WTC11 (cell line): ENCODE measurements at regions not wholly inside any gene's neighbourhood (a gene's known extent, or its start where the extent isn't known, plus 50 kb on each side); places are given as distances from the start of the nearest gene placed in this dataset.

Experiments
- ATAC-seq: fragments of 200-7000 bp; cut with Tn5 transposase; 2 replicates; pipeline ENCODE4 v1.10.0; 2021; ENCODE audit warnings: mild to moderate bottlenecking, moderate library complexity
- CTCF ChIA-PET: fragments of 300-600 bp; sonication (Branson Sonifier 250); formaldehyde crosslinking; loops from one replicate; lab custom pipeline; 2021; ENCODE audit warnings: antibody characterized with exemption; lab: Charles Lee
- POLR2A ChIA-PET: fragments of 350-600 bp; sonication (Branson Sonifier 250); formaldehyde crosslinking; loops from one replicate; lab custom pipeline; 2021; ENCODE audit warnings: antibody characterized with exemption; lab: Charles Lee
- DNase-seq: peaks from one replicate; pipeline ENCODE4 v3.0.0; 2021; ENCODE audit warnings: low spot score
- H3K27ac Mint-ChIP-seq: 2 replicates; pipeline ENCODE4 v1.8.0; 2021; ENCODE audit warnings: mixed read lengths
- H3K27me3 Mint-ChIP-seq: 2 replicates; pipeline ENCODE4 v1.8.0; 2021; ENCODE audit warnings: low read depth, mild to moderate bottlenecking, moderate library complexity, mixed read lengths
- H3K36me3 Mint-ChIP-seq: 2 replicates; pipeline ENCODE4 v1.8.0; 2021; ENCODE audit warnings: mixed read lengths
- H3K4me1 Mint-ChIP-seq: 2 replicates; pipeline ENCODE4 v1.8.0; 2022; ENCODE audit warnings: mixed read lengths
- H3K4me3 Mint-ChIP-seq: 2 replicates; pipeline ENCODE4 v1.8.0; 2021; ENCODE audit warnings: mild to moderate bottlenecking, moderate library complexity, mixed read lengths
- H3K9me3 Mint-ChIP-seq: 2 replicates; pipeline ENCODE4 v1.8.0; 2021; ENCODE audit warnings: mixed read lengths
- ATF1 ChIP-seq: sonication (generic); formaldehyde crosslinking; IDR thresholded peaks from 2 replicates; pipeline ENCODE4 v1.8.1; 2023; ENCODE audit warnings: mild to moderate bottlenecking, moderate library complexity, missing genetic modification reagents
- ATF2 ChIP-seq: sonication (generic); formaldehyde crosslinking; IDR thresholded peaks from 2 replicates; pipeline ENCODE4 v1.8.1; 2022; ENCODE audit warnings: low read depth, missing genetic modification reagents, borderline replicate concordance
- CBFB ChIP-seq: sonication (generic); formaldehyde crosslinking; IDR thresholded peaks from 2 replicates; pipeline ENCODE4 v1.8.1; 2022; ENCODE audit warnings: mild to moderate bottlenecking, low read depth, missing genetic modification reagents
- ELF4 ChIP-seq: sonication (generic); formaldehyde crosslinking; IDR thresholded peaks from 2 replicates; pipeline ENCODE4 v1.8.1; 2022; ENCODE audit warnings: low read depth, mild to moderate bottlenecking, moderate library complexity, missing genetic modification reagents
- FOXK1 ChIP-seq: sonication (generic); formaldehyde crosslinking; IDR thresholded peaks from 2 replicates; pipeline ENCODE4 v1.8.0; 2022; ENCODE audit warnings: mild to moderate bottlenecking, moderate library complexity, missing genetic modification reagents
- FOXP1 ChIP-seq: sonication (generic); formaldehyde crosslinking; IDR thresholded peaks from 2 replicates; pipeline ENCODE4 v1.8.0; 2022; ENCODE audit warnings: missing genetic modification reagents, mild to moderate bottlenecking, moderate library complexity, borderline replicate concordance
- IRF1 ChIP-seq: sonication (generic); formaldehyde crosslinking; IDR thresholded peaks from 2 replicates; pipeline ENCODE4 v1.8.0; 2023; ENCODE audit warnings: missing genetic modification reagents
- KAT7 ChIP-seq: sonication (generic); formaldehyde crosslinking; IDR thresholded peaks from 2 replicates; pipeline ENCODE4 v1.8.1; 2023; ENCODE audit warnings: missing genetic modification reagents, mild to moderate bottlenecking, borderline replicate concordance
- MYBL2 ChIP-seq: sonication (generic); formaldehyde crosslinking; IDR thresholded peaks from 2 replicates; pipeline ENCODE4 v1.8.1; 2023; ENCODE audit warnings: mild to moderate bottlenecking, moderate library complexity, missing genetic modification reagents
- NFATC4 ChIP-seq: fragments of 250-450 bp; sonication (Bioruptor Pico); IDR thresholded peaks from 2 replicates; pipeline ENCODE4 v1.9.0; 2021; ENCODE audit warnings: mild to moderate bottlenecking
- NR3C1 ChIP-seq: sonication (generic); formaldehyde crosslinking; conservative IDR thresholded peaks from 2 replicates; pipeline ENCODE4 v1.8.1; 2023; ENCODE audit warnings: low read depth, mild to moderate bottlenecking, missing genetic modification reagents
- RELA ChIP-seq: sonication (generic); formaldehyde crosslinking; IDR thresholded peaks from 2 replicates; pipeline ENCODE4 v1.8.1; 2022; ENCODE audit warnings: missing genetic modification reagents, mild to moderate bottlenecking, borderline replicate concordance
- TCF7 ChIP-seq: sonication (generic); formaldehyde crosslinking; IDR thresholded peaks from 2 replicates; pipeline ENCODE4 v1.8.0; 2022; ENCODE audit warnings: mild to moderate bottlenecking, low read depth, missing genetic modification reagents, moderate library complexity
- TEAD4 ChIP-seq: sonication (generic); formaldehyde crosslinking; IDR thresholded peaks from 2 replicates; pipeline ENCODE4 v1.8.0; 2022; ENCODE audit warnings: mild to moderate bottlenecking, missing genetic modification reagents
- TP53 ChIP-seq: sonication (generic); formaldehyde crosslinking; IDR thresholded peaks from 2 replicates; pipeline ENCODE4 v1.8.1; 2023; ENCODE audit warnings: mild to moderate bottlenecking, missing genetic modification reagents
- ZNF416 ChIP-seq: fragments of 250-450 bp; sonication (Bioruptor Pico); IDR thresholded peaks from 2 replicates; pipeline ENCODE4 v1.9.0; 2021; ENCODE audit warnings: mild to moderate bottlenecking, inconsistent platforms
- ZNF423 ChIP-seq: fragments of 250-450 bp; sonication (Bioruptor Pico); IDR thresholded peaks from 2 replicates; pipeline ENCODE4 v2.1.2; 2022; ENCODE audit warnings: mild to moderate bottlenecking, moderate library complexity
- ZNF425 ChIP-seq: fragments of 250-450 bp; sonication (Bioruptor Pico); conservative IDR thresholded peaks from 2 replicates; pipeline ENCODE4 v1.9.0; 2021; ENCODE audit warnings: mild to moderate bottlenecking
- ZNF512 ChIP-seq: sonication (generic); formaldehyde crosslinking; IDR thresholded peaks from 2 replicates; pipeline ENCODE4 v1.8.1; 2022; ENCODE audit warnings: missing genetic modification reagents, borderline replicate concordance
- TF ChIP-seq, protein P1 (sequence below): sonication (generic); formaldehyde crosslinking; IDR thresholded peaks from 2 replicates; pipeline ENCODE4 v1.8.1; 2022; ENCODE audit warnings: mild to moderate bottlenecking, missing genetic modification reagents, moderate library complexity, borderline replicate concordance
- TF ChIP-seq, protein P2 (sequence below): sonication (generic); formaldehyde crosslinking; IDR thresholded peaks from 2 replicates; pipeline ENCODE4 v1.8.0; 2022; ENCODE audit warnings: mild to moderate bottlenecking, missing genetic modification reagents
- TF ChIP-seq, protein P3 (sequence below): sonication (generic); formaldehyde crosslinking; IDR thresholded peaks from 2 replicates; pipeline ENCODE4 v1.8.0; 2022; ENCODE audit warnings: missing genetic modification reagents
- TF ChIP-seq, protein P4 (sequence below): fragments of 200-600 bp; IDR thresholded peaks from 2 replicates; pipeline ENCODE4 v1.8.0; 2022; ENCODE audit warnings: antibody characterized with exemption

GRCh38 chr14:40317690-40318089 is 885.5 kb upstream of the FBXO33 start:
- ATAC-seq (no peak), DNase-seq (no peak)
- H3K4me1 Mint-ChIP-seq: peaks cover 15% of the 10 kb centered on the region
- H3K9me3 Mint-ChIP-seq: peaks cover 26% of the 10 kb centered on the region
- no peaks in the 10 kb centered on the region for H3K27me3 Mint-ChIP-seq
- H3K36me3 Mint-ChIP-seq: peaks cover 20% of the 10 kb centered on the region
- no peak overlapping the region for H3K27ac Mint-ChIP-seq
- TF ChIP-seq NFATC4 (CRISPR knock-in tag): no peak
- no peak for TF ChIP-seq KAT7 (CRISPR knock-in tag)
- TF ChIP-seq NR3C1 (CRISPR knock-in tag): no peak
- TF ChIP-seq TP53: no peak
- no peak for TF ChIP-seq TEAD4 (CRISPR knock-in tag)
- no peak for TF ChIP-seq ATF2 (CRISPR knock-in tag)
- no peak for TF ChIP-seq CBFB (CRISPR knock-in tag)
- no peak for TF ChIP-seq ZNF423 (CRISPR knock-in tag)
- no peak for TF ChIP-seq ATF1
- TF ChIP-seq, protein P1, sequence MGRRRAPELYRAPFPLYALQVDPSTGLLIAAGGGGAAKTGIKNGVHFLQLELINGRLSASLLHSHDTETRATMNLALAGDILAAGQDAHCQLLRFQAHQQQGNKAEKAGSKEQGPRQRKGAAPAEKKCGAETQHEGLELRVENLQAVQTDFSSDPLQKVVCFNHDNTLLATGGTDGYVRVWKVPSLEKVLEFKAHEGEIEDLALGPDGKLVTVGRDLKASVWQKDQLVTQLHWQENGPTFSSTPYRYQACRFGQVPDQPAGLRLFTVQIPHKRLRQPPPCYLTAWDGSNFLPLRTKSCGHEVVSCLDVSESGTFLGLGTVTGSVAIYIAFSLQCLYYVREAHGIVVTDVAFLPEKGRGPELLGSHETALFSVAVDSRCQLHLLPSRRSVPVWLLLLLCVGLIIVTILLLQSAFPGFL (CRISPR knock-in tag): no peak
- TF ChIP-seq ZNF512: no peak
- TF ChIP-seq FOXK1 (CRISPR knock-in tag): no peak
- ChIA-PET POLR2A (no interaction called here), CTCF (no interaction called here)
- H3K4me3 Mint-ChIP-seq: no peak overlapping the region

DNA sequence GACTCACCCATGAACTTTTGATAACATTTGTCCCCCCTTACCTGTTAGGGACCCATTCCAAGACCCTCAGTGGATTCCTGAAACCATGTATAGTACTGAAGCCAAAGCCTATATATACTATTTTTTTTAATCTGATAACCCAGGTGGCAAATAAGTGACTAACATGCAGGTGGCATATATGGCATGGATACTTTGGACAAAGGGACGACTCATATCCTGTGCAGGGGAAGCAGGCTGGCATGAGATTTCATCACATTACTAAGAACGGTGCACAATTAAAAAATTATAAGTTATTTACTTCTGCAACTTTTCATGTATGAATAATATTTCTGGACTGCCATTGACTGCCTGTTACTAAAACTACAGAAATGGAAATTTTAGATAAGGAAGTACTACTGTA is 880.1 kb upstream of the FBXO33 start:
- Mint-ChIP-seq H3K9me3 (peaks cover 7% of the 10 kb centered on the region), H3K27me3 (no peaks in the 10 kb centered on the region), H3K27ac (no peak overlapping the region), H3K4me1 (peaks cover 13% of the 10 kb centered on the region), H3K36me3 (peaks cover 5% of the 10 kb centered on the region), H3K4me3 (no peak overlapping the region)
- ATAC-seq (no peak), DNase-seq (no peak)
- ChIA-PET POLR2A (no interaction called here), CTCF (no interaction called here)
- TF ChIP-seq ZNF416 (CRISPR knock-in tag) (no peak), RELA (CRISPR knock-in tag) (no peak), TCF7 (CRISPR knock-in tag) (no peak), IRF1 (CRISPR knock-in tag) (no peak), MYBL2 (CRISPR knock-in tag) (no peak), ELF4 (CRISPR knock-in tag) (no peak), FOXP1 (CRISPR knock-in tag) (no peak), ZNF425 (CRISPR knock-in tag) (no peak)
- TF ChIP-seq, protein P2, sequence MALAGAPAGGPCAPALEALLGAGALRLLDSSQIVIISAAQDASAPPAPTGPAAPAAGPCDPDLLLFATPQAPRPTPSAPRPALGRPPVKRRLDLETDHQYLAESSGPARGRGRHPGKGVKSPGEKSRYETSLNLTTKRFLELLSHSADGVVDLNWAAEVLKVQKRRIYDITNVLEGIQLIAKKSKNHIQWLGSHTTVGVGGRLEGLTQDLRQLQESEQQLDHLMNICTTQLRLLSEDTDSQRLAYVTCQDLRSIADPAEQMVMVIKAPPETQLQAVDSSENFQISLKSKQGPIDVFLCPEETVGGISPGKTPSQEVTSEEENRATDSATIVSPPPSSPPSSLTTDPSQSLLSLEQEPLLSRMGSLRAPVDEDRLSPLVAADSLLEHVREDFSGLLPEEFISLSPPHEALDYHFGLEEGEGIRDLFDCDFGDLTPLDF: no peak
- TF ChIP-seq, protein P3, sequence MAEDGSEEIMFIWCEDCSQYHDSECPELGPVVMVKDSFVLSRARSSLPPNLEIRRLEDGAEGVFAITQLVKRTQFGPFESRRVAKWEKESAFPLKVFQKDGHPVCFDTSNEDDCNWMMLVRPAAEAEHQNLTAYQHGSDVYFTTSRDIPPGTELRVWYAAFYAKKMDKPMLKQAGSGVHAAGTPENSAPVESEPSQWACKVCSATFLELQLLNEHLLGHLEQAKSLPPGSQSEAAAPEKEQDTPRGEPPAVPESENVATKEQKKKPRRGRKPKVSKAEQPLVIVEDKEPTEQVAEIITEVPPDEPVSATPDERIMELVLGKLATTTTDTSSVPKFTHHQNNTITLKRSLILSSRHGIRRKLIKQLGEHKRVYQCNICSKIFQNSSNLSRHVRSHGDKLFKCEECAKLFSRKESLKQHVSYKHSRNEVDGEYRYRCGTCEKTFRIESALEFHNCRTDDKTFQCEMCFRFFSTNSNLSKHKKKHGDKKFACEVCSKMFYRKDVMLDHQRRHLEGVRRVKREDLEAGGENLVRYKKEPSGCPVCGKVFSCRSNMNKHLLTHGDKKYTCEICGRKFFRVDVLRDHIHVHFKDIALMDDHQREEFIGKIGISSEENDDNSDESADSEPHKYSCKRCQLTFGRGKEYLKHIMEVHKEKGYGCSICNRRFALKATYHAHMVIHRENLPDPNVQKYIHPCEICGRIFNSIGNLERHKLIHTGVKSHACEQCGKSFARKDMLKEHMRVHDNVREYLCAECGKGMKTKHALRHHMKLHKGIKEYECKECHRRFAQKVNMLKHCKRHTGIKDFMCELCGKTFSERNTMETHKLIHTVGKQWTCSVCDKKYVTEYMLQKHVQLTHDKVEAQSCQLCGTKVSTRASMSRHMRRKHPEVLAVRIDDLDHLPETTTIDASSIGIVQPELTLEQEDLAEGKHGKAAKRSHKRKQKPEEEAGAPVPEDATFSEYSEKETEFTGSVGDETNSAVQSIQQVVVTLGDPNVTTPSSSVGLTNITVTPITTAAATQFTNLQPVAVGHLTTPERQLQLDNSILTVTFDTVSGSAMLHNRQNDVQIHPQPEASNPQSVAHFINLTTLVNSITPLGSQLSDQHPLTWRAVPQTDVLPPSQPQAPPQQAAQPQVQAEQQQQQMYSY (CRISPR knock-in tag): no peak
- TF ChIP-seq, protein P4, sequence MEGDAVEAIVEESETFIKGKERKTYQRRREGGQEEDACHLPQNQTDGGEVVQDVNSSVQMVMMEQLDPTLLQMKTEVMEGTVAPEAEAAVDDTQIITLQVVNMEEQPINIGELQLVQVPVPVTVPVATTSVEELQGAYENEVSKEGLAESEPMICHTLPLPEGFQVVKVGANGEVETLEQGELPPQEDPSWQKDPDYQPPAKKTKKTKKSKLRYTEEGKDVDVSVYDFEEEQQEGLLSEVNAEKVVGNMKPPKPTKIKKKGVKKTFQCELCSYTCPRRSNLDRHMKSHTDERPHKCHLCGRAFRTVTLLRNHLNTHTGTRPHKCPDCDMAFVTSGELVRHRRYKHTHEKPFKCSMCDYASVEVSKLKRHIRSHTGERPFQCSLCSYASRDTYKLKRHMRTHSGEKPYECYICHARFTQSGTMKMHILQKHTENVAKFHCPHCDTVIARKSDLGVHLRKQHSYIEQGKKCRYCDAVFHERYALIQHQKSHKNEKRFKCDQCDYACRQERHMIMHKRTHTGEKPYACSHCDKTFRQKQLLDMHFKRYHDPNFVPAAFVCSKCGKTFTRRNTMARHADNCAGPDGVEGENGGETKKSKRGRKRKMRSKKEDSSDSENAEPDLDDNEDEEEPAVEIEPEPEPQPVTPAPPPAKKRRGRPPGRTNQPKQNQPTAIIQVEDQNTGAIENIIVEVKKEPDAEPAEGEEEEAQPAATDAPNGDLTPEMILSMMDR: no peak
